A549 (cell line): ENCODE measurements at regions not wholly inside any gene's neighbourhood (a gene's known extent, or its start where the extent isn't known, plus 50 kb on each side); places are given as distances from the start of the nearest gene placed in this dataset.

Experiments
- ATAC-seq, 2 experiments: fragments of 200-7000 bp in 1 of 2; fragments of >200 bp in 1 of 2; cut with Nextera tagmentation in 1 of 2; cut with Tn5 transposase in 1 of 2; 3 replicates each; pipeline versions ENCODE4 v1.8.0 to v1.9.1; 2018 to 2020; ENCODE audit warnings: mild to moderate bottlenecking in 1 of 2, moderate library complexity in 1 of 2
- CTCF ChIA-PET: fragments of 300-600 bp; sonication (Branson Sonifier 250); formaldehyde crosslinking; extraction: SDS; loops from one replicate; lab custom pipeline; 2021; ENCODE audit warnings: antibody characterized with exemption, inconsistent platforms; lab: Yijun Ruan, JAX
- POLR2A ChIA-PET: fragments of 350-600 bp; formaldehyde crosslinking; extraction: SDS; loops from one replicate; lab custom pipeline; 2021; ENCODE audit warnings: antibody characterized with exemption, inconsistent platforms; lab: Yijun Ruan, JAX
- DNase-seq, 2 experiments: peaks; one replicate each; pipeline versions ENCODE4 v3.0.0 to v3.0.0-alpha.2; 2011 to 2016; ENCODE audit warnings: low read depth in 1 of 2, low spot score in 1 of 2
- FAIRE-seq: peaks from 2 replicates; lab custom pipeline; 2011; peaks lifted over from hg19 to GRCh38; lab: Jason Lieb, UNC
- H3K27ac ChIP-seq, 2 experiments: fragments of >200 bp; sonication (Bioruptor Twin); formaldehyde crosslinking; 3 replicates each; pipeline ENCODE4 v1.5.1; 2016 to 2017
- H3K4me1 ChIP-seq: fragments of >200 bp; sonication (Bioruptor Twin); formaldehyde crosslinking; 3 replicates; pipeline ENCODE4 v1.6.1; 2016
- H3K4me2 ChIP-seq: fragments of >200 bp; sonication (Bioruptor Twin); formaldehyde crosslinking; 3 replicates; pipeline ENCODE4 v1.6.1; 2016
- H3K4me3 ChIP-seq: fragments of >200 bp; sonication (Bioruptor Twin); formaldehyde crosslinking; 3 replicates; pipeline ENCODE4 v1.5.1; 2016
- H3K9me3 ChIP-seq: fragments of >200 bp; sonication (Bioruptor Twin); formaldehyde crosslinking; 3 replicates; pipeline ENCODE4 v1.6.1; 2016
- BHLHE40 ChIP-seq: IDR thresholded peaks from 2 replicates; pipeline ENCODE4 v1.6.1; 2012; ENCODE audit warnings: low read depth, low read length, inconsistent platforms
- CBX2 ChIP-seq: fragments of 200-600 bp; sonication (generic); IDR thresholded peaks from 2 replicates; pipeline ENCODE4 v1.6.1; 2016; ENCODE audit warnings: low read depth, mild to moderate bottlenecking, borderline replicate concordance
- CHD4 ChIP-seq: fragments of 200-600 bp; sonication (generic); IDR thresholded peaks from 2 replicates; pipeline ENCODE4 v1.6.1; 2016; ENCODE audit warnings: antibody characterized with exemption, mild to moderate bottlenecking, borderline replicate concordance
- CTCF ChIP-seq: fragments of >200 bp; sonication (Bioruptor Twin); formaldehyde crosslinking; IDR thresholded peaks from 3 replicates; pipeline ENCODE4 v1.5.1; 2016
- E2F6 ChIP-seq: IDR thresholded peaks from 2 replicates; pipeline ENCODE4 v1.6.1; 2012; ENCODE audit warnings: low read depth, borderline replicate concordance
- ELK1 ChIP-seq: fragments of 150-350 bp; IDR thresholded peaks from 2 replicates; pipeline ENCODE4 v1.6.1; 2014; ENCODE audit warnings: low read depth, mild to moderate bottlenecking, low read length
- EP300 ChIP-seq, 2 experiments: fragments of >200 bp; sonication (Bioruptor Twin); formaldehyde crosslinking; IDR thresholded peaks; 2 replicates in 1 of 2; 3 replicates in 1 of 2; pipeline ENCODE4 v1.6.1; 2016 to 2017
- FOSL2 ChIP-seq, 2 experiments: fragments of 450-650 bp in 1 of 2; fragments of >200 bp in 1 of 2; sonication (Bioruptor Twin) in 1 of 2; formaldehyde crosslinking; IDR thresholded peaks; 2 replicates each; pipeline versions ENCODE4 v1.5.0 to v1.6.1; 2016 to 2020; ENCODE audit warnings: mild to moderate bottlenecking in 1 of 2, moderate library complexity in 1 of 2
- GATA3 ChIP-seq: IDR thresholded peaks from 2 replicates; pipeline ENCODE4 v1.6.1; 2012; ENCODE audit warnings: borderline replicate concordance
- HDAC2 ChIP-seq: fragments of 200-600 bp; sonication (generic); IDR thresholded peaks from 2 replicates; pipeline ENCODE4 v1.6.1; 2016
- HEYL ChIP-seq: fragments of 250-450 bp; sonication (Bioruptor Pico); IDR thresholded peaks from 2 replicates; pipeline ENCODE4 v1.8.0; 2021; ENCODE audit warnings: mild to moderate bottlenecking, moderate library complexity
- HOXA7 ChIP-seq: fragments of 250-450 bp; sonication (Bioruptor Pico); IDR thresholded peaks from 2 replicates; pipeline ENCODE4 v1.5.0; 2020; ENCODE audit warnings: mild to moderate bottlenecking, moderate library complexity
- JUN ChIP-seq, 2 experiments: fragments of >200 bp; sonication (Bioruptor Twin); formaldehyde crosslinking; IDR thresholded peaks; 2 replicates in 1 of 2; 3 replicates in 1 of 2; pipeline ENCODE4 v1.6.1; 2016 to 2017
- KDM1A ChIP-seq: fragments of 200-600 bp; sonication (generic); IDR thresholded peaks from 2 replicates; pipeline ENCODE4 v1.6.1; 2016; ENCODE audit warnings: low read depth, mild to moderate bottlenecking
- KDM5A ChIP-seq: fragments of 200-600 bp; sonication (generic); IDR thresholded peaks from 2 replicates; pipeline ENCODE4 v1.6.1; 2016; ENCODE audit warnings: antibody characterized with exemption, mild to moderate bottlenecking
- MAZ ChIP-seq: fragments of 150-350 bp; IDR thresholded peaks from 2 replicates; pipeline ENCODE4 v1.6.1; 2014; ENCODE audit warnings: antibody characterized with exemption, low read depth, low read length, borderline replicate concordance
- MYC ChIP-seq: IDR thresholded peaks from 2 replicates; pipeline ENCODE4 v1.6.1; 2012; ENCODE audit warnings: mild to moderate bottlenecking, inconsistent platforms, low read length, improper control_type of control experiment, borderline replicate concordance
- NR3C1 ChIP-seq: fragments of >200 bp; sonication (Bioruptor Twin); formaldehyde crosslinking; IDR thresholded peaks from 3 replicates; pipeline ENCODE4 v1.6.1; 2017
- PBX3 ChIP-seq: IDR thresholded peaks from 2 replicates; pipeline ENCODE4 v1.6.1; 2012
- POLR2A ChIP-seq: IDR thresholded peaks from 2 replicates; pipeline ENCODE4 v1.6.1; 2012; ENCODE audit warnings: mild to moderate bottlenecking, low read length
- RARB ChIP-seq: fragments of 250-450 bp; sonication (Bioruptor Pico); IDR thresholded peaks from 2 replicates; pipeline ENCODE4 v1.8.0; 2021; ENCODE audit warnings: mild to moderate bottlenecking, moderate library complexity
- RCOR1 ChIP-seq: fragments of 150-350 bp; IDR thresholded peaks from 2 replicates; pipeline ENCODE4 v1.6.1; 2014; ENCODE audit warnings: antibody characterized with exemption, low read length, low read depth
- REST ChIP-seq: fragments of 200-600 bp; sonication (generic); IDR thresholded peaks from 2 replicates; pipeline ENCODE4 v1.6.1; 2016; ENCODE audit warnings: antibody characterized with exemption, mild to moderate bottlenecking, moderate library complexity
- SMC3 ChIP-seq: fragments of >200 bp; sonication (Bioruptor Twin); formaldehyde crosslinking; IDR thresholded peaks from 3 replicates; pipeline ENCODE4 v1.6.1; 2018; ENCODE audit warnings: inconsistent platforms
- USF2 ChIP-seq: fragments of 450-650 bp; IDR thresholded peaks from 2 replicates; pipeline ENCODE4 v1.6.1; 2014; ENCODE audit warnings: antibody characterized with exemption
- ZC3H11A ChIP-seq: fragments of 450-650 bp; IDR thresholded peaks from 2 replicates; pipeline ENCODE4 v1.6.1; 2014; ENCODE audit warnings: antibody characterized with exemption, mild to moderate bottlenecking
- ZFP36 ChIP-seq: fragments of 450-650 bp; IDR thresholded peaks from 2 replicates; pipeline ENCODE4 v1.6.1; 2014; ENCODE audit warnings: borderline replicate concordance; ENCODE audit not compliant: partially characterized antibody
- ZSCAN20 ChIP-seq: fragments of 250-450 bp; sonication (Bioruptor Pico); IDR thresholded peaks from 2 replicates; pipeline ENCODE4 v1.8.0; 2022; ENCODE audit warnings: mild to moderate bottlenecking, moderate library complexity
- WGBS: methylation state at CpG from one replicate; pipeline ENCODE4 v1.1.6; 2017; ENCODE audit errors: missing lambda C conversion rate; 5-methylcytosine and 5-hydroxymethylcytosine counted together

GRCh38 chr12:126210026-126210425 lies 1144.8 kb downstream of the AACS start:
- no peak overlapping the region for H3K27ac ChIP-seq
- H3K4me3 ChIP-seq, result no peak overlapping the region
- ATAC-seq, result no peak
- H3K4me1 ChIP-seq, result no peaks in the 10 kb centered on the region
- H3K9me3 ChIP-seq, result no peaks in the 10 kb centered on the region
- 12% methylated on average over 4 of the region's 4 CpGs for WGBS
- no peak overlapping the region for H3K4me2 ChIP-seq
- FAIRE-seq, result no peak
- CTCF ChIA-PET, result no interaction called here
- no peak for DNase-seq
- POLR2A ChIA-PET, result no interaction called here
- TF ChIP-seq GATA3 (no peak), EP300 (IDR thresholded peaks at IDR 0.05) (no peak), MAZ (no peak), KDM5A (no peak), PBX3 (no peak), HEYL (CRISPR knock-in tag) (no peak), FOSL2 (IDR thresholded peaks at IDR 0.05) (no peak), FOSL2 (CRISPR knock-in tag; IDR thresholded peaks at IDR 0.05) (no peak), KDM1A (no peak), JUN (IDR thresholded peaks at IDR 0.05) (no peak), CTCF (no peak), E2F6 (no peak), POLR2A (no peak), SMC3 (no peak), BHLHE40 (no peak), ZFP36 (no peak), RARB (CRISPR knock-in tag) (no peak)

GRCh38 chr12:126210448-126210847 lies 1145.2 kb downstream of the AACS start:
- DNase-seq (no peak), ATAC-seq (no peak), FAIRE-seq (no peak)
- H3K4me2 ChIP-seq, result no peak overlapping the region
- H3K27ac ChIP-seq, result no peak overlapping the region
- no peak for TF ChIP-seq ELK1
- no peaks in the 10 kb centered on the region for H3K4me1 ChIP-seq
- no peaks in the 10 kb centered on the region for H3K9me3 ChIP-seq
- ChIA-PET CTCF (no interaction called here), POLR2A (no interaction called here)
- no peak overlapping the region for H3K4me3 ChIP-seq
- 6% methylated on average over 3 of the region's 3 CpGs for WGBS

- WGBS, result 12% methylated on average over 7 of the region's 7 CpGs
- no peak for FAIRE-seq
- Histone ChIP-seq H3K9me3 (no peaks in the 10 kb centered on the region), H3K4me3 (no peak overlapping the region), H3K4me2 (no peak overlapping the region), H3K4me1 (no peaks in the 10 kb centered on the region), H3K27ac (no peak overlapping the region)
- ChIA-PET CTCF (no interaction called here), POLR2A (no interaction called here)
- DNase-seq, result no peak
- TF ChIP-seq HEYL (CRISPR knock-in tag) (no peak), REST (no peak), JUN (IDR thresholded peaks at IDR 0.05) (no peak), CHD4 (no peak), FOSL2 (IDR thresholded peaks at IDR 0.05) (no peak), FOSL2 (CRISPR knock-in tag; IDR thresholded peaks at IDR 0.05) (no peak), RCOR1 (no peak), MYC (no peak), USF2 (no peak), HDAC2 (no peak), ZSCAN20 (CRISPR knock-in tag) (no peak), HOXA7 (CRISPR knock-in tag) (no peak), NR3C1 (no peak), KDM5A (no peak), CBX2 (no peak), ZFP36 (no peak), ZC3H11A (no peak)
- no peak for ATAC-seq
Measured at GRCh38 chr12:126212824-126213223, 1147.6 kb downstream of the AACS start.
